ENCODE measurements at regions not wholly inside any gene's neighbourhood (a gene's known extent, or its start where the extent isn't known, plus 50 kb on each side); places are given as distances from the start of the nearest gene placed in this dataset.

GRCh38 chr10:120313715-120314114 is 143.3 kb upstream of the PLPP4 start:
- H3K27ac ChIP-seq (ENCODE audit: low read depth, low read length, poor library complexity, severe bottlenecking): no peak overlapping the region
- H3K4me3 ChIP-seq (ENCODE audit: low read depth, low read length, poor library complexity, severe bottlenecking): no peak overlapping the region
- H3K9me3 ChIP-seq (ENCODE audit: low read depth, low read length, poor library complexity, severe bottlenecking): no peaks in the 10 kb centered on the region
- no peaks in the 10 kb centered on the region for H3K36me3 ChIP-seq (ENCODE audit: insufficient read depth, low read length, poor library complexity, severe bottlenecking)
- intact Hi-C loops (cut with micrococcal nuclease; ENCODE audit: unreplicated experiment): no loop called here
- no peak for TF ChIP-seq EZH2 (IDR thresholded peaks at IDR 0.05; ENCODE audit: borderline replicate concordance, low read depth, low read length, poor library complexity, severe bottlenecking)
- TF ChIP-seq, protein P1, sequence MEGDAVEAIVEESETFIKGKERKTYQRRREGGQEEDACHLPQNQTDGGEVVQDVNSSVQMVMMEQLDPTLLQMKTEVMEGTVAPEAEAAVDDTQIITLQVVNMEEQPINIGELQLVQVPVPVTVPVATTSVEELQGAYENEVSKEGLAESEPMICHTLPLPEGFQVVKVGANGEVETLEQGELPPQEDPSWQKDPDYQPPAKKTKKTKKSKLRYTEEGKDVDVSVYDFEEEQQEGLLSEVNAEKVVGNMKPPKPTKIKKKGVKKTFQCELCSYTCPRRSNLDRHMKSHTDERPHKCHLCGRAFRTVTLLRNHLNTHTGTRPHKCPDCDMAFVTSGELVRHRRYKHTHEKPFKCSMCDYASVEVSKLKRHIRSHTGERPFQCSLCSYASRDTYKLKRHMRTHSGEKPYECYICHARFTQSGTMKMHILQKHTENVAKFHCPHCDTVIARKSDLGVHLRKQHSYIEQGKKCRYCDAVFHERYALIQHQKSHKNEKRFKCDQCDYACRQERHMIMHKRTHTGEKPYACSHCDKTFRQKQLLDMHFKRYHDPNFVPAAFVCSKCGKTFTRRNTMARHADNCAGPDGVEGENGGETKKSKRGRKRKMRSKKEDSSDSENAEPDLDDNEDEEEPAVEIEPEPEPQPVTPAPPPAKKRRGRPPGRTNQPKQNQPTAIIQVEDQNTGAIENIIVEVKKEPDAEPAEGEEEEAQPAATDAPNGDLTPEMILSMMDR (conservative IDR thresholded peaks at IDR 0.05; ENCODE audit: low read depth, low read length): no peak
- CTCF ChIA-PET: no interaction called here
- POLR2A ChIA-PET (ENCODE audit: low non-redundant PET): no interaction called here
- no peak for DNase-seq (ENCODE audit: low spot score)
- no peaks in the 10 kb centered on the region for H3K4me1 ChIP-seq (ENCODE audit: insufficient read depth, low read length, poor library complexity, severe bottlenecking)
- BruUV-seq (replicated peaks): no TSS peak
- peaks cover 29% of the 10 kb centered on the region for H3K27me3 ChIP-seq (replicated peaks; ENCODE audit: insufficient read depth, low read depth, low read length, poor library complexity)

DNA sequence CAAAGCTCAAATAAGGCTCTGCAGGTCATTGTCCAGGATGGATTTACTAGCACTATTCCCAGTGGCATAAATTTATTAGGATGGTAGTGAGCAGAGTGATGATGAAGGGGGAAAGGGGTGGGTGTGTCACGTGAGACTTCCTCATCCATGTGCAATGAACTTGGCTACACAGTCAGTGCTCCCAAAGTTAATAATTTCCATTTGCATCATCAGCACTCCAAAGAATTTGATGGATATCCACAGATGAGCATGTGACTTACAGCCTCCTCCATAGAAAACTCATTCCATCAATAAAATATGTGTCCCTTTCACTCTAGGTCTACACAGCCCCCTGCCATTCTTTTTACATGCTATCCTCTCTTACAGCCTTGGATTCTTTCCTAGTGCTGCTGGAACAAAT is 142.6 kb upstream of the PLPP4 start:
- ChIA-PET POLR2A (ENCODE audit: low non-redundant PET) (no interaction called here), CTCF (no interaction called here)
- TF ChIP-seq, protein P1 (conservative IDR thresholded peaks at IDR 0.05; ENCODE audit: low read depth, low read length): no peak
- no peak for TF ChIP-seq EZH2 (IDR thresholded peaks at IDR 0.05; ENCODE audit: borderline replicate concordance, low read depth, low read length, poor library complexity, severe bottlenecking)

DNA sequence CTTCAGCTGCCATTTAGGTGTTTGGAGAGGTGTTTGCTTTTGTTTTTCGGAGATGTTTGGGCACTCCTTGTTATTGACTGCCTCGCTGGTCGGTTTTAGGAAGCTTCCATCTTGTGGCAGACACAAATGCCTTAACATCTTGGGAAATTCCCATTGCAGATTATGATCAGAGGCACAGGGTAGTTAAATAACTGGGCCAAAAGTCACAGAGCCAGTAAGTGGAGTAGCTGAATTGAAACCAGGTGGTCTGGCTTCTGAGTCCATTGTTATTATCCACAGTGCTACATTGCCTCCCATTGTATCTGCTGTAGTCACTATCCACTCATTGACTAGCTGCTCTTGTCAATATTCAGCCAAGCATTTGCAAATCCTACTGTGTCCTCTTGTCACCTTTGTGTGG is 138.2 kb upstream of the PLPP4 start:
- Histone ChIP-seq H3K27ac (ENCODE audit: low read depth, low read length, poor library complexity, severe bottlenecking) (no peak overlapping the region), H3K27me3 (replicated peaks; ENCODE audit: insufficient read depth, low read depth, low read length, poor library complexity) (peaks cover 54% of the 10 kb centered on the region), H3K4me1 (ENCODE audit: insufficient read depth, low read length, poor library complexity, severe bottlenecking) (no peaks in the 10 kb centered on the region), H3K4me3 (ENCODE audit: low read depth, low read length, poor library complexity, severe bottlenecking) (no peak overlapping the region), H3K9me3 (ENCODE audit: low read depth, low read length, poor library complexity, severe bottlenecking) (no peaks in the 10 kb centered on the region), H3K36me3 (ENCODE audit: insufficient read depth, low read length, poor library complexity, severe bottlenecking) (no peaks in the 10 kb centered on the region)
- POLR2A ChIA-PET (ENCODE audit: low non-redundant PET): no interaction called here
- no peak for DNase-seq (ENCODE audit: low spot score)
- no TSS peak for BruUV-seq (replicated peaks)
- intact Hi-C loops (cut with micrococcal nuclease; ENCODE audit: unreplicated experiment): no loop called here
- CTCF ChIA-PET: no interaction called here
- TF ChIP-seq, protein P1 (conservative IDR thresholded peaks at IDR 0.05; ENCODE audit: low read depth, low read length): no peak
- no peak for TF ChIP-seq EZH2 (IDR thresholded peaks at IDR 0.05; ENCODE audit: borderline replicate concordance, low read depth, low read length, poor library complexity, severe bottlenecking)

More for the DNA sequence above, 142.6 kb upstream of the PLPP4 start:
- Histone ChIP-seq H3K27ac (ENCODE audit: low read depth, low read length, poor library complexity, severe bottlenecking) (no peak overlapping the region), H3K4me3 (ENCODE audit: low read depth, low read length, poor library complexity, severe bottlenecking) (no peak overlapping the region), H3K9me3 (ENCODE audit: low read depth, low read length, poor library complexity, severe bottlenecking) (no peaks in the 10 kb centered on the region), H3K27me3 (replicated peaks; ENCODE audit: insufficient read depth, low read depth, low read length, poor library complexity) (peaks cover 30% of the 10 kb centered on the region), H3K4me1 (ENCODE audit: insufficient read depth, low read length, poor library complexity, severe bottlenecking) (no peaks in the 10 kb centered on the region), H3K36me3 (ENCODE audit: insufficient read depth, low read length, poor library complexity, severe bottlenecking) (no peaks in the 10 kb centered on the region)
- DNase-seq (ENCODE audit: low spot score): no peak
- no TSS peak for BruUV-seq (replicated peaks)
- intact Hi-C loops (cut with micrococcal nuclease; ENCODE audit: unreplicated experiment): no loop called here
